Activated T-helper 9 cell treated with anti-CD3 and anti-CD28 coated beads, Interleukin-2, amount 50 U/mL, for 16 hours (primary cell): ENCODE measurements at regions not wholly inside any gene's neighbourhood (a gene's known extent, or its start where the extent isn't known, plus 50 kb on each side); places are given as distances from the start of the nearest gene placed in this dataset.

Source experiments
- DNase-seq: peaks from one replicate; pipeline ENCODE4 v3.0.0-alpha.2; 2020; ENCODE audit warnings: low read depth

- DNase-seq, result no peak
Observed at GRCh38 chr13:72456486-72456885, 270.9 kb downstream of the MZT1 start.

DNA sequence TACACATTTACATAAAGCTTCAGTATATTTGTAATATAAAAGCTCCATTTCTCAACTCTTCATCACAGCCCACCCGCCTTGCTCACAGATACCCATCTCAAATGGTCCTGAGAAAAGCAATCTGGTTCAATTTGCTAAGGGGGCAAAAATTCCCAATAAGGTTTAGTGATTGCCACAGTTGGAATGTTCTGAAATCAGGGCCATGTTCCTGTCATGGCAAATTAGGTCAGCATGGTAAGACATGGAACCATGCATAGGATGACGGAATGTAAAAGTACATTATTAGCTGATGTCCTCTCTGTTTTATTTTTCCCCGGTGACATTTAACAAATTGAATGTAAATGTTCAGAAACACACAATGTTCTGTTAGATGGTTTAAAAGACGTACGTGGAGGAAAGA, 274.3 kb downstream of the MZT1 start:
- DNase-seq, result no peak

- no peak for DNase-seq
Observed at GRCh38 chr13:72448082-72448481, 279.3 kb downstream of the MZT1 start.

- DNase-seq, result no peak
Observed at GRCh38 chr13:72444999-72445398, 282.4 kb downstream of the MZT1 start.

DNA sequence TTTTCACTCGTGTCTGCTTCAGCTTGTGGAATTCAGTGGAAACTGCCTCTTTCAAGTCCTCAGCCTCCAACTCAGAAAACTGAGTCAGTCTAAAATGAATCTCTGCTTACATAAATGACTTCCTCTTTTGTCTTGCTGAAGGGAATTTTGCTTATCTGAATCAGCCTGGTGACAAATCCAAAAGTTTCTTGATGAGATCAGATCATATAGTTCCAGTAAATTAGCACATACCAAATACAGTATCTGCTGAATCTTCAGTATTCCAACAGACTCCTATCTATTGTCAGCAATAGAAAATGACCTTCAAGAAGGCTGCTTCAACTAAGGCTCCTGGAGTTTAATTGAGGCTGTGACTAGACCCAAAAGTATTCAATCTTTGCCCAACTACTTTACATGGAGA, 290.0 kb downstream of the MZT1 start:
- no peak for DNase-seq

- DNase-seq, result no peak
Observed at GRCh38 chr13:72435251-72435650, 292.2 kb downstream of the MZT1 start.

GRCh38 chr13:72431981-72432682, 295.3 kb downstream of the MZT1 start:
- no peak for DNase-seq

DNA sequence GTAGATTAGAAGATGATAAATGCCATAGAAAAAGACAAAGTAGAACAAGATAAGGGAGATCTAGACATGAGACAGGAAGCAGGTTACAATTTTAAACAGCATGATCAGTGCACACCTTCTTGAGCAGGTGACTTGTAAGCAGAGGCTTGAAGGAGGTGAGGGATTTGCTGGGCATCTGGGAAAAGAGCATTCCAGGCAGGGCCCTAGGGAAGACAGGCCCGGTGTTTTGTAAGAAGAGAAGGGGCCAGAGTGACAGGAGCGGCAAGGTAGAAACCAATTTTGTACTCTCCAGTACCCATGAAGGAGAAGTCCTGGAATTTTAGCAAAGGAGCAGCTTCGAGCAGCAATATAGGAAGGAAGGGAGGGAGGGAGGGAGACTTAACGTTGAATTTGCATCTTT, 296.5 kb downstream of the MZT1 start:
- DNase-seq, result no peak

DNA sequence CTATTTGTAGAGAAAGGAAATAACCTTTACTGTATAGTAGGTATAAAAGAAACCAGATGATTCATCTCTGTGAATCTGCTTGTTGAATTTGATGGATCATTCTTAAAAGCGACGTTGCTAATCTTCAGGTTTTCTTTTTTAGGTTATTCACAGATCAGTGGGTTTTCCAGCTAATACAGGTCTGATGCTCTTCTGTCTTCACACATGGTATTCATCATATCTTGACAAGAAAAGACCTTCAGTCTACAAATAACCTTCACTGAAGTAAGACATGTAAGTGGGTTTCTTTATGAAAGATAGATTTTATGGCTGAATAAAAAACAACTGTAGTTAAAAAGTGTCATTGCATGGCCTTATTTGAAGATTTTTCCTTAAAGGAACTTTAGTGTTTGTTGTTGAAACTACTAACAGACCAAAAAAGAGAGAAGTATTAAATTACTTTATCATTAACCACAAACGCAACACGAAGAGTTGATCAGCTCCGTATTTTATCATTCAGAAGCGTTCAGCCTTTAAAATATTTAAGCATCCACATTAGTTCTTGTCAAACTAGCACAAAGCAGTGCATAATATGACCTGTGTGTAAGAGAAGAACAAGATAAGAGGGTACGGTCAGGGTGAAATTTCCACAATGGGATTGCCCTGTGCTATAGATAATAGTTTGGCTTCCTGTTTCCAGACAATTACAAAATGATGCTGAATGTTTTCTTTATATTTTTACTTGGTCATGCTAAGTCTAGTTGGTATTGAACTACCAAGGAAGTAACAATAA, 299.5 kb downstream of the MZT1 start:
- DNase-seq, result no peak

DNA sequence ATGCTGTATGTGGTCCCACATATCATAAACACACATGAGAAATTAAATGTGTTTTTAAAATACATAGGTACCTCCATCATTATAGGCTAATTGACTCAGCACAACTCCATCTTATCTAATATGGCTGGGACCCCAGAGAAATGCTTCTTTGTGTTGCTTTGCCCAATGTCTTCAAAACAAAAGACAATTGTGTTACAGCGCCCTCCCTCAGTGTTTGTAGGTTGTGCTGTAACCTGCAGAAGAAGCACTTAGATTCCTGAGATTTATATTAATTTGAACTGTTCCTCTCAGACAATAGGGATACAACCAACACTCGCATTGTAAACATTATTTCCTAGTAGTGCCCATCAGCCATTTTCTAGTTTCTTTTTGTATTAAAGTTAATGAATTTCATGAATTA, 303.4 kb downstream of the MZT1 start:
- DNase-seq, result no peak

DNA sequence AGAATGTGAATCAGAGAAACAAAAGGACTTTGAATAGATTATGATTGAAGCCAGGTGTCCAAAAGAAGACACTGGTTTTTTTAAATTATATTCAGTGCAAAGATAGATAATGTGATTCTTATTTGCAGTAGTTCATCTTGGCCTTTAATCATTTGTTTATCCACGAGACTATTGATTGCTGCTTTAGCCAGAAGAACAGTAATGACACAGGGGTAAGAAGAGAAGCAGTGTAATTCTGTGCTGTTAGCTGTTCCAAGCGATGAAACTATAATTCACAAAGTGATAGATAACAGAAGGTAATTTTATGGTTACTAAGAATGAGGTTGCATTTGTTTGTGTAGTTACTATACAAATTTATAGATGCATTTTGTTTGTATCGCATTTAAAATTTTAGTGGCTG, 311.6 kb downstream of the MZT1 start:
- DNase-seq, result no peak

- no peak for DNase-seq
Observed at GRCh38 chr13:72412481-72412880, 314.9 kb downstream of the MZT1 start.

DNA sequence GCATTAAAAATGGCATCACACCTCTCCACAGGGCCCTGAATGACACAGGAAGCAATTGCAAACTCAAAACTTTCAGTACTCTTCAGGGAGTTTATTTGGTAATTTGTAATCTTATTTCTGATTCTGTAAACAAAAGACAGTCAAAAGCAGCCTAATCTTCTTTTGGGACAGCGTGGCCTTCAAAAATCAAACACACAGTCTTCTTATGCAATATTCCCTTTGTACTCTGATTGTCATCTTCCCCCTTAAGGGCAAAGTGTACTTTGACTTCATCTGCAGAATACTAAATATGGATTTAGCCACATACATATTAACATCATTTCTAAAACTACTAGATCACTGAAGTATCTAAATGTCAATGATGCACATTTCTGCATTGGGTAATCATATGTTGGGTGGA, 322.0 kb downstream of the MZT1 start:
- no peak for DNase-seq

- no peak for DNase-seq
Observed at GRCh38 chr13:72403396-72404010, 323.9 kb downstream of the MZT1 start.

DNA sequence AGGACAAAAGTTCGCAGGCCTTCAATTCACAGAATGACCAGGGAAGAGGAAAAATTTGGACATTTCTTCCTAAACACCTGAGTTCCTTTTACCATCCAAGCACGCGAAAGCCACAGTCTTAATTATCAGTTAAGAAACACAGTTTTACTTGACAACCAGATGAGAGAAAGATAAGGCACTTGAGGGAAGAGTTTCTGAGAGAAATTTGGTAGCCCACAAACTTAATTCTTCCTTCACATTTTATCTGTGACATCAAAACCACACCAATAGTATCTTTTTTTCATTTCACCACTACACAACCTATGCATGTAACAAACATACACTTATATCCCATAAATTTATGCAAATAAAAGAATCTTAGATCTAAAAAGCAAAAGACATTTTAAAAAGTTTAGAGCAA, 326.6 kb downstream of the MZT1 start:
- DNase-seq, result no peak

DNA sequence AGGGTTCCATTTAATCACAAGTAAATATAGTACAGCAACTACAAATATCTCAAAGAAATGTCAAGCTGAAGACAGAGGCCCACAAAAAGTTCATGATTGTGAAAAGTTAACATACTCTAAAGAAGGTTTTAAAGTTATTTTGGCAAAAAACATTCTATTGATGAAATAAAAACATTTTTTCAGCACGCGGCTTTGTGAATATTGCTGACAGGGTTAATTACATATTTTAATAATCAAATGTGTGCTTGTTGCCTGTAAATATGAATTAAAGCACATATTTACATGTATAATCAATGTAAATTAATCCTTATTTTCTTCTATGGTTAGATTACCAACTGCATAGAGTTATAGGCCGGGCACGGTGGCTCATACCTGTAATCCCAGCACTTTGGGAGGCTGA, 328.1 kb downstream of the MZT1 start:
- no peak for DNase-seq

DNA sequence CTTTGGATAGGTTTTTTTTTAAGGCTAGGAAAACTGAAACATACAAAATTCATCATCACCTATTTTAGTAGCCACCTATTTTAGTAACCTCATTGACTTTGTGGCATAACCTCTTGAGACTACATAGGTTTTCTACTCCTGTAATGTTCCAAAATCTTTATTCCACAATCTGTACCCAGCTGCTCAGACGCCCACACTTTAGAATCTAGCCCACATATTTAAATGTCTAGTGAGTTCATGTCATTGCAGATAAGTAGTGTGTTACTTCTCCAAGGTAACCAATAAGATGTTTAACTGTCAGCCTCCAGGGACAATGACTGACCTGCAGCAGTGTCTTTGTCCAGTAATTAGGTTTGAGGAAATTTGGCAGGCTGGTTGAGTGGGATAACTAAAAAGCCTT, 330.2 kb downstream of the MZT1 start:
- DNase-seq, result no peak

GRCh38 chr13:72390909-72391308, 336.5 kb downstream of the MZT1 start:
- no peak for DNase-seq

GRCh38 chr13:72386138-72386684, 341.2 kb downstream of the MZT1 start:
- no peak for DNase-seq

- DNase-seq, result no peak
Observed at GRCh38 chr13:72384879-72385278, 342.6 kb downstream of the MZT1 start.

- no peak for DNase-seq
Observed at GRCh38 chr13:72384186-72384823, 343.1 kb downstream of the MZT1 start.

- DNase-seq, result no peak
Observed at GRCh38 chr13:72383646-72384045, 343.8 kb downstream of the MZT1 start.

- no peak for DNase-seq
Observed at GRCh38 chr13:72379581-72379980, 347.8 kb downstream of the MZT1 start.
